ENCODE measurements at regions not wholly inside any gene's neighbourhood (a gene's known extent, or its start where the extent isn't known, plus 50 kb on each side); places are given as distances from the start of the nearest gene placed in this dataset.

DNA sequence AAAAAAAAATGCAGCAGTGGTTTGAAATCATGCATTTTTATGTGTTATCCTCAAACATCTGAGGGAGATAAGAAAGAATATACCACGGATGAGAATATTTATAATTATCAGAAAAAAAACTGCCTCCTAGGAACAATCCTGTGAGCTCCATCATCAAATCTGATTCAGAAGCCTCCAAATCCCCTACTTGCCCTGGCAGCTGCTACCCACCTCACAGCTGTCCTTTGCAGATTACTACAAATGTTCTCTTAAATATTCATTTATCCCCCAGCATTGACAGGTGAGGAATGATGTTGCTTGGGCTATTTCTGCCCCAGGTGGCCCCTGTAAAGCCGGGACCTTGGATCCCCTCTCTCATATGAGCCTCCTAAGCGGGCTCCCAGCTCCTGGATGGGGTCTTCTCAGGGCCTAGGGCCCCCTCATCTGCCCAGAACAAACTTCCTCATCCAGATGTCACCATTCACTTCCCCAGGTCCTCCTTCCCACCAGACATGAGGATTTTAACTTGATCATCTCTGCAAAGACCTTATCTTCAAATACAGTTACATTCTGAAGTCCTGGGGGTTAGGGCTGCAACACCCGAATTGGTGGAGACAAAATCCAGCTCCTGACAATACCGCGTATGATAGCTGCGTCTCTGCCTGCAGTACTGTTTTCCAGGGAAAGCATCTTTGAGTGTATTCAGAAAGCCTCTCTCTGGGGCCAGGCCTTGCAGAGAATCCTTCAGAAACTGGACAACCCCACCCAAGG lies 81.9 kb upstream of the INSIG1 start:
- no peak for DNase-seq (ENCODE audit: low spot score)

DNA sequence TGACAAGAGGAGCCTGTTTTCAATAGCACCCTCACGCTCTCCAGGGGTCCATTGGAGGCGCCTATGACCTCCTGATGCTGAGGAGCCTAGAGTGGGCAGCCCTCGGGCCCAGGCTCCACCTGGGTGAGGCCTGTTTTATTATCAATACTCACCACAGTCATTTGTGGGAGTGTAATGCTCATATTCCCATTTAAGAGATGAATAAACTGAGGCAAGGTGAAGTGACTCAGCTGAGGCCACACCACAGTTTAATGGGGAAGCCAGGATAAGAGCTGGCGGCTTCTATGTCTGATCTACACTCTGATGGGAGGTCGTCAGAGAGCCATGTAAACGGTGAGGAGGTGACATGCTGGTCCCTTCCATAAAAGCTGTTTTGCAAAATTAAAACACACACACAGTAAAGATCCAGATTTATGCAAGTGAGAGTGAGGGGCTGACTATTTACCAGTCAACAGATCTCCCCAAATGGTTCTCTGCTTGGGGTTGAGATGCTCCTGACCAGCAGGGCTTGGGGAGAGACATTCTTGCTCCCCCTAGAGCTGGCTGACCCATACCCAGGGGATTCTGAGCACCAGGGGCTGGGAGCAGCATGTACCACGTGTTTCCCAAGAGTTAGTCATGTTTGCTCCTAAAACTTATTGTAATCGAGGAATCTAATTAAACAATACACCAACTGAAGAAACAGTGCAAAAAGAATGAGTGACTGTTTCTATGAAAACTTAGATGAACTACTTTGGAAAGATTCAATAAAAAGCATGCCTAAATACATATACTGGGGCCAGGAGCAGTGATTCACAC lies 81.0 kb upstream of the INSIG1 start:
- no peak for DNase-seq (ENCODE audit: low spot score)

DNA sequence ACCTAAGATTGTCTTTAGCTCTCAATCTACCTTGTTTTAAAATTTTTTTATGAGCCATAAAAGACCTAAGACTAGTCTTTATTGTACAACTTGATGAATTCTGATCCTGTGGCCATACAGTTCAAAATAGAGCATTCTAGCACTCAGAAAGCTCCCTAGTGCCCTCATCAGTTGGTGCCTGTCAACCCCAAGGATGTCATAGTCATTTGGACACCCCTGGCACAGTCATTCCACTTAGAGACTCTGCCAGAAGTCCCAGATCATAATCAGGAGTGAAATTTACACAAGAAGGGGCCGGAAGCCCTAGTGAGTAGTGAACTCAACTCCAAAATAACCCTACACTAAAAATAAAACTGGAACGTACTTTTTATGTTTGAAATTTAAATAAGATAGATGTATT lies 80.0 kb upstream of the INSIG1 start:
- no peak for DNase-seq (ENCODE audit: low spot score)

DNA sequence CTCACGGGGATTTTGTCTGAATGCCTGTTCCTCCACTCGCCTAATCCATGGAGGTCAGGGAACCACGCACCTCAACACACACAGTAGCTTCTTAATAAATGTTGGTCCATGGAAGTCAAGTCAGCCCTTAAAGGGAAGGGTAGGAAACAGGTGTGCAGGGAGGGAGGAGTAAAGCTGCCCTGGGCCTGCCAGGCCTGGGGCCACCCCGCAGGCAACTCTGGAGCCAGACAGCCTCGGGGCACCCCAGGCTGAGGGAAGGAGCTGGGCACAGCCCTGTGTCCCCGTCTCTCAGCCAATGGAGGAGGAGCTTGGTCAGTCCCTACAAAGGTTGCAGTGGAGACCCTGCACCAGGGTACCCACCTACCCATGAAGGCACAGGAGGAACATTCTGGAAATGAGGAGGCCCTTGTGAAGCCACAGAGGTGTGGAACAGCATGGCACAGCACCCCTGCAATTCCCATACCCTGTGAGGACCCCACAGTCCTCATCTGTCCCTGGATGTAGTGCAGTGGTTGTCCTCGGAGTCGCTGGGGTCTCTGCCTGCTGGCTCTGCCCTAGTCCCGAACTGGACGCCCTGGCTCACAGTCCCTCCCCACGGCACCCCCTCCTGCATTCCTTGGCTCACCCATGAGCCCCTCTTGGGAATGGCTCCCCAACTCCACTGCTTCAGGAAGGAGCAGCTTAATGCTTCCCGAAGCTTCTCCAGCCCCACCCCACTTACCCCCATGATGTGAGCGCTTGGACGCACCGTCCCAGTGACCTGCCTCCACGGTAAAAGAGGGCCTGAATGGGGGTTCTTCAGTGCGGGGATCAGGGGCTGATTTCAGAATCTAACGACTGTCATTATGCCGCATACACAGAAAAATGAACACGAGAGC lies 79.2 kb upstream of the INSIG1 start:
- no peak for DNase-seq (ENCODE audit: low spot score)

DNA sequence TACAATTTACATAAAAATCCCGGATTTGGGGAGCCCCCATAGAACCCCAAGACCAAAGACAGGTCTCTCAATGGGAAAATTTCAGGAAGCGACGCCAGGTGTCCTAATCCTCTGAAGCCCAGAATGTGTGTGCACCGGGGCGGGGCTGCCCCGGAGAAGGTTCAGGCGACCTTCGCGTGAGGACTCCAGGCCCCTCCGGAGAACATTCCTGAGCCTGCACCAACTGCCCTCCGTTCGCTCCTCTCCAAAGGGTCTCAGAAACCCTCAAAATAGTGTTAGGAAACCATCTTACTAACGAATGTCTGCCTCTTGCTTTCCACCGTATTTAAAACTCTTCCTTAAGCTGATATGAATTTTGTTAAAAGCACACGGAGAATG lies 78.5 kb upstream of the INSIG1 start:
- no peak for DNase-seq (ENCODE audit: low spot score)

DNA sequence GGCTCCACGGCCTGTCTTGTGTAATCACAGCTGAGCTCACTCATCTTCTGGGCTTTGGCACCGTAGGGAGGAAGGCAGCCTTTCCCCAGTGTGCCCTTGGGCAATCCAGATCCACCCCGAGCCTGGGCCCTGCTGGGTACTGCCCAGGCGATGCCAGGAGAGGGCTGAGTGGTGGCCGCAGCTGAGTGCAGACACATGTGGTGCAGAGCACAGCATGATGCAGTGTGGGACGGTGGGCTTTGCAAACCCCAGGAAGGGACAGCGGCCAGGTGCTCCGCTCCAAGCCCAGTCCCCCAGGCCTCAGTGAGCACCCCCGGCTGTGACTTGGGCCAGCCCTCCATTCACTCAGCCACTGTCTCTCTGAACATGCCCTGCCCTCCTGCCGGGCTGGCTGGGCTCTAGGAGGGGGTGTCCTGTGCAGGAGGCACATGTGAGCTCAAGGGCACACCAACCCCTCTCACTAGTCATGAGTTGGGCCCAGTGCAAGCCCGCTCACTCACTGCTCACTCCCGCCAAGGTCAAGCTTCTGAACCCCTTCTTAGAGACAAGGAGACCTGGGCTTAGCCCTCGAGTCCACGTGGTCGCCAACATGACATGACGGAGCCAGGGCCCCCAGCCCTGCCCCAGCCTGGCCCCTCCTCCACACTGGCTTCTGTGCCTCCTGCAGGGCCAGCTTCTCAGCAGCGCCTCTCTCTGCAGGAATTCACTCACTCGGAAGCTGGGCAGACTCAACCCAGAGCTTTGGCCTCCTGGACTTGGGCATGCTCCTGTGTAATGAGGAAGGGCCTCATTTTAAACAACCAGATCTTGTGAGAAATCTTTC lies 77.5 kb upstream of the INSIG1 start:
- DNase-seq (ENCODE audit: low spot score), result no peak

DNA sequence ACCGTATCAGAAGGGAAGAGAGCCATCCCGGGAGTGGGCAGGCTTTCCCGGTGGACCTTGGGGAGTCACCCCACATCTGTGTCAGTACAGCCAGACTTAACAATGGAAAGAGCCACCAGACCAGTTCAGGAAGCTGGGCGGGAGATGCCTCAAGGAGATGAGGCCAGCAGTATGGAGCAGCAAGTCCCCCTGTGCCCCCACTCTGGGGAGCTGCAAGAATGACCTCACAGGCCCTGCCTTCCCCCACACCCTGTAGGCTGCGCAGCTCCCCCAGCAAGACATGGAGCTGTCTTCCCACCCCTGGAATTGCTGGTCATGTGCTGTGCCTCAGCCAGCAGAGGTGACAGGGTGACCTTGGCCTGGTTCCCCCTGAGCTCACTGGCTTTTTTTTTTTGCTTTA lies 76.8 kb upstream of the INSIG1 start:
- no peak for DNase-seq (ENCODE audit: low spot score)

DNA sequence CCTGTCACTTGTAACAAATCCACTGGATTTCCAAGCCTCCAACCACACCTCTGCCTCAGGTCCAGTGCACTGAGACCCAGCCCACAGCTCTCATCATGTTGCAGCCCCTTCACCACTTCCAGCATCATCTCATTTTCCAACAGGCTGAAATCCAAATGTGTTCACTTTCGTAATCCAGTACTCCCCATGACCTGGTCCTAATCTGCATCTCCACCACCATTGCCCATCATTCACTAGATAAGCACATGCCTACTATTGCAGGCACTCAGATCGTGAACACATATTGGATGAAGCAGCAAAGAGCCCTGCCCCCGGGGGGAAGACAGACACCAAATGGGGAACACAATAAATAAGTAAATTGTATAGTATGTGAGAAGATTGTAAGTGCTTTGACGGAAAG lies 76.1 kb upstream of the INSIG1 start:
- no peak for DNase-seq (ENCODE audit: low spot score)

DNA sequence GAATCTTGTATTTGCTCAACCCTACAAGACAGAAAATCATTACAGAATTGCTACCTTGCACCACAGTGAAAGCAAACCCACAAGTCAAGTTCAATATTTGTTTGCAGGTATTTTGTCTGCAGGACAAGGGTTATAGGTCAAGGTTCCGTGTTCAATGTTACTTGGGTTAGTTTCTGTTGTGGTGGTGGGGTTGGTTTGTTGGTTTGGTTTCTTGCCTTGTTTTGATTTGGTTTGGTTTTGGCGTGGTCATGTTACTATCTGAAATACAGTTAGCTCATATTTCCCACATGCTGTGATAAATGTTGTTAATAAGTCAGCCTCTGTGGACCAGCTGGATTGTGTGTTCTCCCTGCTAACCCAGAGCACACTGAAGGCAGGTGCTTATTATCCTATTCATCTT lies 75.6 kb upstream of the INSIG1 start:
- DNase-seq (ENCODE audit: low spot score), result no peak

DNA sequence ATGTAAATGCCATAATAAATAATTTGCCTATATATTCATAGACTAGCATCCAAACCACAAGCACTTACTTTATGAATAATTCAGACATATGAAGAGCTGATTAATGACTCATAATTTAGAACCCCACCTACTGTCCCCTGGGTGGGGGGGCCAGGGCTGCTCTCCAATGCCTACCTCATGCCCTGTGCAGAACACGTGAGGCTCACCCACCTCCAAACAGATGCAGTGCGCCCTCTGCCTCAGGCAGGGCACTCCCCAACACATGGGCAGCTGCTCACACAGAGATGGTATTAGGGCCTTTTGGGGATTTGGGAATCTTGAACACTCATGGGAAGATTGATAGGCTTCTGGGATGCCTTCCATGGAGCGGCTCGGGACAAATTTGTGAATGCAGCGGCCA lies 75.1 kb upstream of the INSIG1 start:
- DNase-seq (ENCODE audit: low spot score), result no peak

DNA sequence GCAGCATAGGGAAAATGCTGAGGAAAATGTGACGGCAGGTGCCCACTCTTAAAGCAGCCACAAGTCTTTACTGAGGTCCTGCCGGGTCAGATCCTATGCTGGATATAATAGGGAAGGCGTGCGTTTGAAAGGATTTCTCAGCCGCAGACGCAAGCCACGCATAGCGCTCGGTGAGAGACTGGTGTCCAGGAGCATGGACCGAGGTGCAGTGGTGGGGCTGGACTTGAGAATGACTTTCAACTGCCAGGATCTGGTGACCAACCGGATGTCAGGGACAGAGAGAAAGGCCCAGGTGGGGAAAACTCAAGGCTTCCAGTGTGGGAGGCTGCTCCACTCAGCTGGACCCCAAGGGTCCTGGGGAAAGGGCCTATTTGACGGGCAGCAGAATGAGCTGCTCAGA lies 74.7 kb upstream of the INSIG1 start:
- DNase-seq (ENCODE audit: low spot score), result no peak

DNA sequence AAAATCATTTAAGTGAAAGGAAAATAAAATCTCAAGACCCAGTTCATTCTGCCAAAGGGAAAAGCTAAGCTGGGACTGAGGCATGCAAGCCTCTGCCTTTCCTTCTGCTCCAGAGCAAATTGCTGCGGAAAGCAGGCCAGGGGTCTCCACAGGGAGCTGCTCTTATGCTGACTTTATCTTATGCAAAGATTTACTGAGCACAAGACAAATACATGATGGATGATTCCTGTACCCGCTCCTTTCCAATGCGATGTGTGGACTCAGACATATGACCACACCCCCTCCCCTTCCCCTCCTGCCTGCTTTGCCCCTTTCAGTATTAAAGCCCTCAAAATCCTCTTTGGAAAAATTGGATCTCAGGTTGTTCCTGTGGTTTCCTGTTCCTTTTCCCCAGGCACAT lies 74.2 kb upstream of the INSIG1 start:
- DNase-seq (ENCODE audit: low spot score), result no peak

DNA sequence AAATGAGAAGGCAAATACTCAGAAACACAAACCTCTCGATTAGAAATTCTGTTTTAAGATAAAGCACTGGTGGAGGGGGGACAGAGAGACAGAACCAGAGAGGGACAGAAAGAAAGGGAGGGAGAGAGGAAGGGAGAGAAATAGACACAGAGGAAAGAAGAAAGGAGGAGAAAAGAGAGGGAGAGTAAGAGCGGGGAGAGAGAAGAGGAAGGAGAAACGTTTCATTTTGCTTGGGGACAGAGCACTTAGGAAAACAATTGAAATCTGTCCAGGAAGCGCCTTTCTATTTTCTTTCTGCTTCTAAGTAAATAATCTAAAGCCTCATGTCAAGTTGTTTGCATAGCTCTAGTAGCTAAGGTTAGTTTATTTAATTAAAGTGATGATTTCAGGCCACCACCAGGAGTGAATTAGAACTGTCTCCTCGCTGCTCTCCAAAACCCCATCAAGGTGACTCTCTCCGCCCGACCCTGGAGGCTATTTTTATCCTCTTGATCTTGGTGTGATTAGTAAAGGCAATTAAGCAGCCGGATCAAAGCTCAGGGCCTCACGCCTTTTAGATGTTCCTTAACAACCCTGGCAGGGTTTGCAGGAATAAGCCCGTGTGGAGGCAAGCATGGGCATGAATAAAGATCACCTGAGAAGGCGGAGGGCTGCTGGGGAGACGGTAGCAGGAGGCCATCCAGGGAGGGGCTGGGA lies 73.4 kb upstream of the INSIG1 start:
- DNase-seq (ENCODE audit: low spot score), result no peak

DNA sequence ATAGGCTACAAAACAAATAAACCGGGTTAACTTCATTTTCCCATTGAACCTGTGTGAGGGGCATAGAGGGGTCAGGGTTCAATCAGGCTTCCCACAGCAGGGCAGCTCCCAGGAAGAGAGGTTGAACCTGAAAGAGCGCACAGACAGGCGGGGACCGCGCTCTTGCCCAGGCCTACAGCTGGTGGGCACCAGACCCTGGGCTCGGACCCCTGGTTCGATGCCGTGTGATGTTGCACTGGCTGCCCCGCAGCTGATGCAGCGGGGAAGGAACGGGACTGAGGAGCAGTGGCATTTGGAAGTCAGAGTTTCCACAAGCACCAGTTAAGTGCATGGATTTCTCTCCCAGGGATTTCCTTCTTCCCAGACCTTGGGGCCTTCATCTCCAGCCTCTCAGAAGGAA lies 72.6 kb upstream of the INSIG1 start:
- DNase-seq (ENCODE audit: low spot score), result no peak

DNA sequence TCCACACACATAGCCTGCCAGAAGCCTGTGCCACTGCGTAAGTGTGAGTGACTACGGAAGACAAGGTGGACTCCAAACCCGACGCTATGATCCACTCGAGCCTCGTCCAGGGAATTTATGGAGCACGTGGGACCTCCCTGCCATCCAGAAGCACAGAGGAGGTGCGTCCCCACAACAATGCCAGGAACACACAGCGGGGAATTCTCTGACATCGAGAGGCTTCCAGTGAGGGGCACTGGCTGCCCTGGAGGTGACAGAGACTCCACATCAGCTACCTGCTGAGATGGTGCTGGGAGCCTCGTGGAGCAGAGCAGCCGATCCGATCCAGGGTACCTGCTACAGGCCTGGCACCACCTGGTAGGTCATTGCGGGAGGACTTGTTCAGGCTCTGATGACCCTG lies 72.2 kb upstream of the INSIG1 start:
- no peak for DNase-seq (ENCODE audit: low spot score)

DNA sequence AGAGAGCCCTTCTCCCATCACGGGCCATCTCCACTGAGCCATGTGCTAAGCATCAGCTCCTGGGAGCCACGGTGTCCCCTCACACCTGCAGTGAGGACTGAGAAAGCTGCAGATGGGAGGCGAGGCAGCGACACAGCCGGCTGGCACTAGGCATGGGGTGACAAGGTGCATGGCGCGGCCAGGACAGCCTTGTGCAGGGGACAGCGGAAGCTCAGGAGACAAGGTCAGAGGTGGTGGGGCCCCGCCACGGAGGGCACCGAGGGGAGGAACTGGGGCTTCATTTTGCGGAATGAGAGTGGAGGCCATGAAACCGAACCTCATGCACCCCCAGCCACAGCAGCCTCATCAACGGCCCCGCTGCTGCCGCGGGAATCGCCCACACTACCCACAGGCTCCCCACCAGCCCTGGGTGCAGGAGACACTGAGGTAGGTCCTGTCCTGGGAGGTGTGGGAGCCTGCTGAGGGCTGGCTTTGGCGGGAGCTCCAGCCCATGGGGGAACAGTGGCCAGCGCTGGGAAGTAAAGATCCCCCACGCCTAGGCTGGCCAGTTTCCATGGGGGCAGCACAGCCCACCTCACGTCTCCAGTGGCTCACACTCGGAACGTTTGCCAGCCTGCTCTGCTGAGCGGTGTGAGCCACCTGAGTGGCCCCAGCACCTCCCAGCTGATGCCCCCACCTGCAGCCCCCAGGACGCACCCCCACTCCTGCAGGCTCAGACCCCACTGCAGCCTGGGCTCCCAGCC lies 71.2 kb upstream of the INSIG1 start:
- DNase-seq (ENCODE audit: low spot score), result no peak

DNA sequence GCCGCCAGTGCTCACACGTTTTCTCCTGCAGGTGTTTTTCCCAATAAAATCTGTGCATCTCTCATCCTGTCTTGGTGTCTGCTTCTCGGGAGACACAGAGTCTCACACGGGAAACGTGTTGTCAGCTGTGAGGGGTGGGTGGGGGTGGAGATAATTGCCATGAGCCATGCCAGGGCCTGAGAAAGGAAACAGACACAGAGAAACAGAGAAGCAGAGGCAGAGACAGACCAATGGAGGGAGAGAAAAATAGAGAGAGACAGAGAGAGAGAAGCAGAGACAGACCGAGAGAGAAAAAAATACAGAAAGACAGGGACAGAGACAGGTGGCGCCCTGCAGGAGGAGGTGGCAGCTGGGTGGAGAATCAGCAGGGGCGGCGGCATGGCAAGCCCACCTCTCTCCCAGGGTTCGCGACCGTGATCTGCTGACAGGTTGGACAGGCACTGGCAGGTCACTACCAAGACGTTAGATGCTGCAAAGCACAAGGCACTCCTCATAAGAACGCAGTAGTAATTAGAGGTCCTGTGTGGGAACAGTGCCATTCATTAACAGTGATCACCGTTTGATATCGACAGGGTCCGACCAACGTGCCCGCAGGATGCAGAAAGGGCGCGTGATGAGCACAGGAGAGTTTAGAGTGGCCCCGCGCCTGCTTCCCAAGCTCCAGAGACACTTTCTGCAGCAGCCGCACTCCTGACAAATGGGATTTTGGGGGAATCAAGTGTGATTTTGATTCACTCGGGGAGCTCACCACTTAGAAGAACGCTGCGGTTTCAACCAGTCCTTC lies 70.5 kb upstream of the INSIG1 start:
- no peak for DNase-seq (ENCODE audit: low spot score)

DNA sequence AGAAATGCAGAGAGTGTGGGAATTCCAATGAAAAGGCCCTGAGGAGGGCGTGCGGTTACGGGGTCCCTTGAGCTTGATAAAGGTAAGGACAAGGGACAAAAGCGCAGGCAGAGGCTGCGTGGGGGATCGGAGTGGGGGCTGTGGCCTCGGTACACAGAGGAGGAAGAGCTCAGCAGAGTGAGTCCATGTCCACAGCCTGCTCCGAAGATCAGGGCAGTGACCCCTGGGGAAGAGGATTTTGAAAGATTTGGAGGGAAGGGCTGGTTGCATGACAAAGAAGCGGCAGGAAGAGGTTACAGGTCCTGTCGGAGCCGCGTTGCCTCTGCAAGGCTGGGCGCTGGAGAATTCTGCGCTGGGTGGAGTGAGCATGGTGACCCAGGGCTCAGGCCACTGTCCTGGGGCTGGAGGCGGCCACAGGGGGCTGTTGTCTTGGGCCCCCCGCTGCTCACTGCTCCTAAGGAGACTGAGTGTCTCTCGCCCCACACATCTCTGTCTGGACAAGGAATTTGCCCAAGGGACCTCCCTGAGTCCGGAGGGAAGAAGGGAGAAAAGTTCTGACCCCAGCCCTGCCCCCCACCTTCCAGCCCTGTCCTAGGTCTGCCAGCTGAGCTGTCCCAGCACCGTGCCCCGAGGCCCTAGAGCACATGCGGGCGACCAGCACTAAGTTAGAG lies 69.8 kb upstream of the INSIG1 start:
- DNase-seq (ENCODE audit: low spot score), result no peak

DNA sequence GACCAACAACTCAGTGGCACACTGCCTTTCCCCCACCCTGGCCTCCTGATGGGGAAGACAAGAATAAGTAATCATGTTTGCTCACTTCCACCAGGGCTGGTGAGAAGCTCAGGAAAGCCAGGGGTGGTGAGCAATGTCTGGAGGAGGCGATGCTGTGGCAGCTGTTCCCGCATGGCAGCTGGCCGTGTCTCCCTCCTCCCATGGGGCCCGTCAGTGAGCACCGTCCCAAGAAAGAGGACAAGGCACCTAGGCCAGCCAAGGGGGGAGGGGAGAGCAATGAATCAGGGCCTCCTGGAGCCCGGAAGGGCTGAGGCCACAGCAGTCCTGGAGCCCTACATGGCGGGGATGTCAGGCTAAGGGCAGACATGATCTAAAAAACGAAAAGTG lies 69.2 kb upstream of the INSIG1 start:
- DNase-seq (ENCODE audit: low spot score), result peak; percentile 41
